NCI-H446 (cell line): ENCODE measurements at regions not wholly inside any gene's neighbourhood (a gene's known extent, or its start where the extent isn't known, plus 50 kb on each side); places are given as distances from the start of the nearest gene placed in this dataset.
"Not testable (repeated sequence)": the region's sequence is repeated elsewhere in the genome, so short reads cannot be mapped to it uniquely, and the experiment has no call there.

Source experiments
- DNase-seq, 2 experiments: peaks; one replicate each; lab custom pipeline; 2025; lab: John Stamatoyannopoulos, UW

DNA sequence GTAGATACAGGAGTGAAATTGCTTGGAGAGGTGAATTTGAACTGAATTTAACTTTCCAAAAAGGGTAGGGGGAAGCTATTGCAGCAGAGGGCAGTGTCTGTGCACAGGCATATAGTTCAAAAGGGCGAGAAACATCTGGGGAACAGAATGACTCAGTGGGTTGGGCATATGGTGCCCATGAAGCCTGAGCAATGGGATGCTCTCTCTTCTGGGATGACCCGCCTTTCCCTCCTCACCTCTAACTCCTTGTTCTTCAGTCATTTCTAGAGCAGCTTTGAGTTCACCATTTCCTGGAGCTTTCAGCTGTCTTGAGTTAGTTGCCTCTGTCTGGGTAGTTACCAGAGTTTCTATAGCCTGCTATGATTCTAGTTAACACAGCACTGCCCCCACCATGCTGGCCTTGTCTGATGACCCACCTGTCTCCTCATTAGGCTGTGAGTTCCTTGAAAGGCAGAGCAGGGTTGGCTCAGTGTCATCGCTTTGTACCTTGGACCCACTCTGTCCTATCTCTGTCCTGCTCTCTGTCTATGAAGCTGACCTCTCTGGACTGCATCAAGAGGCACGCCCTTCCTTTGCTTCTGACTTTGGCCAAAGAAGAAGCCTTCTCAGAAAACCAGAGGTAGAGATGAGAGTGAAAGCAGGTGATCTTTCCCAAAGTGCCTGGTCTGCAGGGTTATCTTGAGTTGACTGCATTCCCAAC is 299.6 kb upstream of the KLF4 start:
- no peak for DNase-seq

DNA sequence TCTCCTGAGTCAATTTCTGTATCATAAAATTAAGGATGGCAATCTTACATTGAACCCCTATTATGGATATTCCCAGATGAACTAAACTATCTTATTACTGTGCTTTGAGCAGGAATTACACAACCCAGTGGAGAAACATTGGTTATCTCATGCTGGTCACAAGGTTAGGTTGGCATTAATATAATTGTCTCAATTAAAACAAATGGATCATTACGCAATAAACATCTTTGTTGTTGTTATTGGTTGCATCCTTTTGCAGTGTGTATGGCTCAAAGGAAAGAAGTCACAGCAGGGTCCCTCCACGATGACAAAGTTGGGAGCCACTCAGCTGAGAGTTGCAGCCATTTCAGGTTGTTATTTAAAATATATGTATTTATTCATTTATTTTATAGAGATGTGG is 297.0 kb upstream of the KLF4 start:
- DNase-seq: no peak

DNA sequence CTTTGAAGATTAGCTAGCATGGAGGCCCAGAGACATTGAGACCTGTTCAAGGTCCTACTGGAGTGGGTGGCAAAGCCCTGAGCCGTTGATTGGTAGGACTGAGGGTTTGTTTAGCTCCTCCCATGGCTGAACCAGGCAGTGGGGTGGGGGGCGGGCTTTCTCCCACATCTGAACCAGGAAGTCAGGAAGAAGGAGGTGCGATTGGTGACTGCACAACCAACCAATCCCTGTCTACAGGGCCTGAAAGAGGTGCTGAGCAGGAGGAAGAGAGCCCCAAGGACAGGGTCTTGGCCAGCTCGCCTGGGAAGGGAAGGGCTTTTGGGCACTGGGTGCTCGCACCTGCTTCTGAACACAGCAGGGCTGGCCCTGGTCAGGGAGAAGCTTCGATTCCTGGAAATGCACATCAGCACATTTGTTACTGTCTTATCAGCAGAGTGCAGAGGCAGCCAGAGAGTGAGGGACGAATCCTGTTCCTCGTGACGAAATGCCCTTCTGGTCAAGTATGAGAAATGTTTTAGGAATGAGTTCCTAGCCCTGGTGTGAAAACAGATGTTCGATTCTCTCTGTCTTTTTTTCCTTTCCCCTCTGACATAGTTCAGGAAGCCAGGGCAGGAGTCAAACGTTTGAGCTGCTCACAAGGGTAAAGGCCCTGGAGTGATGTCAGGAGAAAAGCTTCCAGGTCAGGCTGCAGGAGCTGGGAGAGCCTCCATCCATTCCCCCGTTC is 294.8 kb upstream of the KLF4 start:
- DNase-seq: no peak

DNA sequence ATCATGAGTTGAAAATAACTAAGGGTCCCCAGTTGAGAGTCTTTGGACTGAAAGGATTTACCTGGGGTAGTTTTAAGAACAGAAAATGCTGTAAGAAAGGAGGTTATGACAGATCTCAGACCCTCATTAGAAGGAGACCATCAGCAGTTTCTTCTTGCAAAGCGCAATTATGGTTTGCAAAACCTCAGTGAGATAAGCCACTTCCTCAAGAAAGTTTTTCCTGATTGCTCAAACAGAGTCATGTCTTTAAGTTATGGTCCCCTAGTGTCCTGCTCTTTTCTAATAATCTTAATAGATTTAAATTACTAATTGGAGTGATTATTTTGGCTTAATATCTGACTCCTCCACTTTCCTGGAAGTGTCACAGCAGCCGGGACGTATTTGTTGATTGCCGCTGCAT is 293.2 kb upstream of the KLF4 start:
- DNase-seq: no peak

DNA sequence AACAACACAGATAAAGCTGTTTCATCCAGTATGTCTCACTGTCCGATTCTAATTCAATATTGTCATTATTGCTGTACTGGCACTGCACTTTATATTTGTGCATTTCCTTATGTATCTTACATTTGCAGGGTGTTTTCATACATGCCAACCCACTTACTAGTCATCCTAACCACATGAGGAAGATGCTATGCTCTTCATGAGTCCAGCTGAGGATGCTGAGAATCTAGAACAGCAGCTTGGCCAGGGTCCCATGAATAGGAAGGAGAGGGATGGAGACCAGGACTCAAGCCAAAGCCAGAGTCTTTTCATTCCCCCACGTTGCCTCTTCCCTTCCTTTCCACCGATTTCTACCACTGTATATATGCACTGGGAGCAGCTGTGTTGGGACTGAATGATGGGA is 292.8 kb upstream of the KLF4 start:
- no peak for DNase-seq

DNA sequence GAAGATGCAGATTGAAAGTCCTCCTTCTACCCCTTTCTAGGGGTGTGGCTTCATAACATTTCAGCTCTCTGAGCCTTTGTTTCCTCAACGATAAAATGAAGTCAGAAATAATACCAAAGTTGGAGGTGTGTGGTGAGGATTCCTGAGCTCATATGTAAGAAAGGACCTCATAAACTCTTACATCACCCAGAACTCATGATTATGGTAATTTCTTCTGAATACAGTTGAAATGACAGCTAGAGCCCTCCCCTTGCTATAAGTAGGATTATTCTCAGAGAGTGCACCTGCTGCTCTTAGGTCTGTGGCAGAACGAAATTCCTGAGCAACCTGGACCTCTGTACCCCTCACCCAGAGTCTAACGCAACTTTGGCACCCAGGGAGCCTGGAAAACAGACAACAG is 291.4 kb upstream of the KLF4 start:
- DNase-seq: no peak

DNA sequence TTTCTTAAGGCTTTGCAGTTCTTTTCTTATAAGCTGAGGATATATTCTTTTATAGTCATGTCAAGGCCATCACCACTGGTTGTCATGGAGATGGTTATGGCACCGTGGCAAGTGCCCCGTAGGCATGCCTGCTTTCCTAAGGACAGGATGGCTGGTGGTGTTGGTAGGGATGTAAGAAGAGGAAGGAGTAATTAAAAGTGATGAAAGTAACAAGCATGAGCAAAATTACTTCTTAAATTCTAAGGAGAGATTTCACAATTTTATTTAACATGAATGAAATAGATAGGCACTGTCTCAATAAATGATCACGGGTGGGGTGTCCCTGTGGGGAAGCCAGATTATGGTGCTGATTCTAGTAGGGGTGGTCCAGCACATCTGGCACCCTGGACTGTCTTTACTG is 290.2 kb upstream of the KLF4 start:
- no peak for DNase-seq

DNA sequence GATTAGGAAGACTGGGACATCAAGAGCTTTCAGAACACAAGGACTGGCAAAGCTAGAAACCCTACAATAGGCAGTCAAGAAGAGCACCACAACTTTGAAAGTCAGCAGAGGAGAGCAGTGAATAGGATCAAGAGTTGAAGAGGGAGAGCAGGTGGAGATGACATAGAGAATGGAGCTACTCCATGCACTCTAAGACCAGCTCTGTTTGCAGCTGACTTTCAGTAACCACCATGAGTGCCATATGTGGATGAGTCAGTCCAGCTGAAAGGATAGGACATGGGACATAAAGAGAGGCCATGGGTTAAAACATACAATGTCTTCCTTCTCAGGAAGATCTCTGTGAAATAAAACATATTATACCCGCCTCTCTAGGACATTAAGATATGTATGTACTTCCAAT is 289.1 kb upstream of the KLF4 start:
- no peak for DNase-seq

DNA sequence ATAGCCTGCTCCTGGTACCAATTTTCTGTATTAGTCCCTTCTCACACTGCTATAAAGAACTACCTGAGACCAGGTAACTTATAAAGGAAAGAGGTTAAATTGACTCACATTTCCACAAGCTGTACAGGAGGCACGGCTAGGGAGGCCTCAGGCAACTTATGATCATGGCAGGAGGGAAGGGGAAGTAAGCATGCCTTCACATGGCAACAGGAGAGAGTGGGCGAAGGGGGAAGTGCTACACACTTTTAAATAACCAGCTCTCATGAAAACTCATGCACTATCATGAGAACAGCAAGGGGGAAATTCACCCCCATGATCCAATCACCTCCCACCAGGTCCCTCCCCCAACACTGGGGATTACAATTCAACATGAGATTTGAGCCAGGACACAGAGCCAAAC is 284.5 kb upstream of the KLF4 start:
- DNase-seq: not testable (repeated sequence)

DNA sequence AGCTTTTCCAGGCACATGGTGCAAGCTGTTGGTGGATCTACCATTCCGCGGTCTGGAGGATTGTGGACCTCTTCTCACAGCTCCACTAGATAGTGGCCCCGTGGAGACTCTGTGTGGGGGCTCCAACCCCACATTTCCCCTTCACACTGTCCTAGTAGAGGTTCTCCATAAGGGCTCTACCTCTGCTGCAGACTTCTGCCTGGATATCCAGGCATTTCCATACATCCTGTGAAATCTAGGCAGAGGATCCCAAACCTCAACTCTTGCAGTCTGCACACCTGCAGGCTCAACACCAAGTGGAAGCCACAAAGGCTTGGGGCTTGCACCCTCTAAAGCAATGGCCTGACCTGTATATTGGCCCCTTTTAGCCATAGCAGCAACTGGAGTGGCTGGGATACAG is 283.4 kb upstream of the KLF4 start:
- DNase-seq: no peak

DNA sequence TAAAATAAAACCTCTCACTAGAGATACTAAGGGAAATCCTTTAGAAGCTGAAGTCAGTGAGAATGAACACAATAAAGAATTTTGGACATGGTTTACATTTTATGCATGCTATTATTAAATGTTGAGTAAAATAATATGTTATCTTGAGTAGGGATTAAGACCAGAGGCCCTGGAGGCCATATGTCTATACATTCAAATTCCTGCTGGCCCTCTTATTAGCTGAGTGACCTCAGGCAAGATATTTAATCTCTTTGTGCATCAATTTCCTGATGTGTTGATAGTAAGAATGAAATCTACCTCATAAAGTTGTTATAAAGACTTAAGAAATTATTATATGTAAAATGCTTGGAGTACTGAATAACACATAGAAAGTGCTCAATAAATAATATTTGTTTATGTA is 281.1 kb upstream of the KLF4 start:
- DNase-seq: no peak

DNA sequence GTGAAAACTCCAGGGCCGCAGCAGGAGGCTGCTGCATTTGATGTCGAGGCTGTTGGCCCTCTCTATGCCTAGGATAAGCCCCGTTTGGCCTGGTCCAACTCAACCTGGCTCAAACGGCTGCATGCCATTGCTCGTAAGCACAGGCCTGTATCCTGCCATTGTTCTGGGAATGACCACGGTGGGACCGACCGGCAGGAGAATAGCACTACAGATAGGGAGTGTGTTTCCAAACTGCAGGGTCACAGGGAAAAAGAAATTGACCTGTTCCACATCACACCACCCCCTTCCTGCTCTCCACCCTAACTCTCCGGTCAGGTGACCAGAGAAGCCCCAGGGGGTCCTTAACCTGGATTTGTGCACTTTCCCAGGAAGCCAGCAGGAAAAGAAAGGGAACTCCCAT is 278.7 kb upstream of the KLF4 start:
- DNase-seq: no peak

DNA sequence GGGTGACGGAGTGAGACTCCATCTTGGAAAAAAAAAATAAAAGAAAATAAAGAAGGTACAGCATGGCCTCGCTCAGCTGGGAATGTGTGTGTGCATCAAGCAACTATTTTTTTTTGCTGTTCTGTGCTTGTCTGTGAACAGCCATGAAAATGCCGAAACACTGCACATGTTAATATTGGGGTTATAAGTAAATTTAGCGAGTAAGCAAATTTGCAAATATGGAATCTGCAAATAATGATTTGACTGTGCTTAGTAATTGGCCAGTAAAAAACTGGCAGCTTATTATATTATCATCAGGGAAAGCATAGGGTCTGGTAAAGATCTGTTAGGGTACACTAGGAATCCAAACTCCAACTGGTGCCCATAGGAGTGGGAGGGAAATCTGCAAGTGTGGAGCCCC is 278.1 kb upstream of the KLF4 start:
- DNase-seq: no peak

DNA sequence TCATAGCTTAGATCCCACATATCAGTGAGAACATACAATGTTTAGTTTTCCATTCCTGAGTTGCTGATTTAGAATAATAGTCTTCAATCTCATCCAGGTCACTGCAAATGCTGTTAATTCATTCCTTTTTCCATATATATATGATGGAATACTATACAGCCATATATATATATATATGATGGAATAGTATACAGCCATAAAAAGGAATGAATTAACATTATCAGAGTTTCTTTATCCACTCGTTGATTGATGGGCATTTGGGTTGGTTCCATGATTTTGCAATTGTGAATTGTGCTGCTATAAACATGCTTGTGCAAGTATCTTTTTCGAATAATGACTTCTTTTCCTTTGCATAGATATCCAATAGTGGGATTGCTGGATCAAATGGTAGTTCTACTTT is 273.9 kb upstream of the KLF4 start:
- not testable (repeated sequence) for DNase-seq

DNA sequence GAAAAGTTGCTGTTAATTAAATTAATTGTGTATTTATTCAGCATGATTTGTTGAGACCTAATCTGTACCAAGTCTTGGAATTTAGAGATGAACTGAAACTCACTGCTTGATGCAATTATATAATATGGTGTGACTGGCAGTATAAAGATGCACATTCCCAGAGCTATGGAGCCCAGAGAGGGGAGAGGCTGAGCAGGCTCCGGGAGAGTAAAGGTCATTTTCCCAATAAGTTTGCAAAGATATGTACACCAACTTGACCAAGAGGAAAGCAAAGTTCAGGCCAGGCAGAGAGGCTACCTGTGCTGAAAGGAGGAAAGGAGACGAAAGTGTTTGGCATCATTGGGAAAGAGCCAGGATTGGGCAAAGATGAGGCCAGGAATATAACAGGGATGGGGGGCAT is 271.7 kb upstream of the KLF4 start:
- no peak for DNase-seq

DNA sequence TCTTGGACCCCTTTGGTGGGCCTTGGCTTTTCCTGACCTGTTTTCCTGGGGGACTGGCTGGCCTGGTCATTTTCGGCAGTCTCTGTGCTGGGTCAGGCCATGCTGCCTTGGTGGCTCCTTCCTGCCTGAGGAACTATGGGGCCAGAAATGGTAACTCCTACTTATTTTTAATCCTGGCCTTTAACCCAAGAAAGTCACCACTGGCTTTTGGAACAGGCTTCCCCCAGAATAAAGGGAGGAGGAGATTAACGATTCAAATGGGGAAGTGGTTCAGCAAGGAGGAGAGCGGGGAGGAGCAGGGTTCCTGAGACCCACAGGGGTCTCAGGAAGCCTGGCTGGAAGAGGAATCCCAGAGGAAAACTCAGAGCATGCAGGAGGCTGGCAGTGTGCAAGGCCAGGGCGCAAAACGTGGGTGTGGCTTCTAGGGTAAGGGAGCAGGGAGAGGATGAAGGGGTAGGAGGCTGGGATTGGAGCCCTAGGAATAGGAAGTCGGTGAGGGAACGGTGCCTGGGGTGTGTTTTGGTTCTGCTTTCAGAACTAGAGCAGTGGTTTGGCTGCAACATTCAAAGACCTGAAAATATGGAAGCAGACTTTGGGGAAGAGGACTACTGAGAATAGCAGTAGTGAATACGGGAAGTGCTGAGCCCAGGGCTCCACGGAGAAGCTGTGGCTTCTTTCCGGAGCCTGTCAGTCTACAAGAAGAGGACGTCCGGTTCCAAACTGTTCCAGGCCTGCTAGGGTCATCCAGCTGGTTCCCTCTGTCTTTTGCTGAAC is 271.1 kb upstream of the KLF4 start:
- no peak for DNase-seq

DNA sequence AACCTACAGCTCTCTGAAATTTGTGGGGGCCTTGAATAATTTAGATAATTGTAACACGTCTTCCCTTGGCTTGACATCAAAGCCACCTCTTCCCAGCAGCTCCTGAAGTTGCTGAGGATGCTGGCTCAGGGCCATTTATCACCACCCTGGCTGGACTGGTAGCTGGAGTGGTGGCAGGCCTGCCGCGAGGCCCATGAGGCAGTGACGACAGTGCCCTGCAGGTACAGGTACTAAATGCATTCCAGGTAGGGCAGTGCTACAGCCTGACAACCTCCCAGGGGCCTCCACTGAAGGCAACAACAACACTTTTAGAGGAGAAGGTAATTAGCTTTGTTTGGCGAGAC is 270.2 kb upstream of the KLF4 start:
- DNase-seq: no peak

DNA sequence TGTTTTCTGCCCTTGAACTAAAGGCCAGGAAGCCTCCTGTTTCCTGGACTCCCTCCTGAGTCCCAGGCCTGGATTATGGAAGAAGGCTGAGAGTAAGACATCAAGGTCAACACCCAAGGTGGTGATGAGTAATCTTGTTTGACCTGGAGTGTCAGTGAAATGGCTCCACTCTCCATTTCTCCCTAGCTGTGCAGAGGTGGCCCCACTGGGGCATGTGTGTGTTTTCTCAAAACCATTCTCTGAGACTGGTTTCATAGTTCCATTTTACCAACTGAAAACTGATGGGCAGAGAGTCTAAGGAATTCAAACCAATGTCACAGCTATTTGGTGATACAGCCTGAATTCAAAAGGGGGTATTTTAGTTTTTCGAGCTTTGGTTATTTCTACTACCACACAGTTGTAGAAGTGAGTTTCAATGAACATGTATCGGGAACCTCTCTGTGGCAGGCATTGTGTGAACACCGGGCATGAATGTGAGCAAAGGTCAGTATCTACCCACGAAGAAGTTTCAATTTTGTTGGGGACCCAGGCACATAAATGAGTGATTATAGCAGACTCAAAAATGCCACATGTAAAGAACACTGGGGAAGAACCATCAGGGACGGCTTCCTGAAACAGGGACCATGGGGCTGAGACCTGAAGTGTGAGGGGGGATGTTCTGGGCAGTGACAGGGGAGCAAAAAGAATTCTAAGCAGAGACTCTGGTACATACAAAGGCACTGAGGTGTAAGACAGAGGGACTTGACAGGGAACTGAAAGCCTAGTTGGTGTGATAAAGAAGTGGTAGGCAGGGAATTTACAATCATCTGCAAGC is 269.6 kb upstream of the KLF4 start:
- DNase-seq: no peak

DNA sequence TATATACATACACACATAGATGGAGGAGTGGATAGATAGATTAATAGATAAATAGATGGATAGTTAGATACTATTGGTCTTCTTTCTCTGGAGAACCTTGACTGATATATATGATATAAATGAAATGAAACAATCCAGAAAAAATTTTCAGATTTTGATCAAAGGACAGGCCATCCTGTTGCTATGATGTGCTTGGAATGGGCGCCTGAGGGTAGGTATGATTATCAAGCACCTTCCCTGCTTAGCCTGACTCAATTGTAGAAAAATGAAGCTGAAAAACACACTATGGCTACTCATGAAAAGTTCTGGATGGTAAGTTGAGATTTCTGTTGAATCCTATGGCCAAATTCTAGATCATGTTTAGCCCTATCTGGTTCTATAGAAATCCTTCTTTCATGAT is 266.5 kb upstream of the KLF4 start:
- no peak for DNase-seq

DNA sequence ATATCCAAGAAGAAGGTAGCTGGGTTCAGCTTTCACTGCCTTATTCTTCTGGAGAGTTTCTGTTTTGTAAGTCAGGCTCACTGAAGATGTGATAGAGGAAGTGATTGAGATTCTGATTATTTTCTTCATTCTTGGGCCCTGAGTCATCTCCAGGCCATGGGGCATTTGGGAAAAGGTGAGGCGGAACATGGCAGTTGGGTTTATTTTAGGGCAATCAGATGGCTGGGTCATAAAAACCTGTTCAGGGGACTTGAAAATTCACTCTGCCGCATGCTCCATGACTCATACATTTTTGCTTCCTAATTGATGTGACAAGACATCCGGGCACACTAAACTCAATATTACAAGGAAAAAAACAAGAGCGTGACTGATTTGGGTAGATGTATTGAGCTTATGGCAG is 265.7 kb upstream of the KLF4 start:
- DNase-seq: no peak

DNA sequence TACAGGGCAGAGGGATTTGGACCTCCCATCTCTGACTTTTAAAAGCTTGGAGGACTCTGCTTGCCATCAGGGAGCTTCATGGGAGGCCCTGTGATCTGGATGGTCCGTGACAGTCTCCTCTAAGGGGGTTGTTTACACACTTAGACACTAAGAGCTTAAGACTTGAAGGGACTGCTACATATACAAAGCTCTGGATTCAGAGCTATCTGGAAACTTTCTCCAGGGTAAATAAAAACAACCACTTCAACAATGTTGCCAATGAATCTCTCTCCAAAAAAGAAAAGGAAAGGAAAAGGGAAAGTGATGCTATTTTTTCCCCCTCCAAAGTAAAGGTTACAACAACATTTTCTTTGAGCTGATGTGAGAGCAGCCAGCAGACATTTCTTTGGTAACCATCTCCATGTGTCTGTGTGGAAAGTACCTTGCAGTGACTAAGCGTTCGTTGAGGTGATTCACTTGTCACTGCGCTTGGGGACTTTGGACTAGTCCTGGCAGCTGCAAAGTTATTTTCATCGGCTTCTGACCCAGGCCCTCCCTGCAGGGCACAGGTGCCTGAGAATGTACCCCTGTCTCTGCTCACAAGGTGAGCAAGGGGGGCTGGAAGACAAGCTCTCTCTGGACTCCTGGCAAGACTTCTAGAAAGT is 262.1 kb upstream of the KLF4 start:
- DNase-seq: no peak
